DND-41 (cell line): ENCODE measurements at regions not wholly inside any gene's neighbourhood (a gene's known extent, or its start where the extent isn't known, plus 50 kb on each side); places are given as distances from the start of the nearest gene placed in this dataset.

ENCODE experiments used
- EZH2 ChIP-seq: IDR thresholded peaks from 3 replicates; pipeline ENCODE4 v1.6.1; 2012; ENCODE audit warnings: borderline replicate concordance, low read depth, mild to moderate bottlenecking, moderate library complexity, low read length, inconsistent platforms; ENCODE audit not compliant: severe bottlenecking
- TF ChIP-seq, protein P1 (sequence below): IDR thresholded peaks from 2 replicates; pipeline ENCODE4 v1.5.1; 2012; ENCODE audit warnings: borderline replicate concordance, low read length, moderate library complexity, mild to moderate bottlenecking; ENCODE audit not compliant: poor library complexity, severe bottlenecking; ENCODE audit errors: extremely low read depth

DNA sequence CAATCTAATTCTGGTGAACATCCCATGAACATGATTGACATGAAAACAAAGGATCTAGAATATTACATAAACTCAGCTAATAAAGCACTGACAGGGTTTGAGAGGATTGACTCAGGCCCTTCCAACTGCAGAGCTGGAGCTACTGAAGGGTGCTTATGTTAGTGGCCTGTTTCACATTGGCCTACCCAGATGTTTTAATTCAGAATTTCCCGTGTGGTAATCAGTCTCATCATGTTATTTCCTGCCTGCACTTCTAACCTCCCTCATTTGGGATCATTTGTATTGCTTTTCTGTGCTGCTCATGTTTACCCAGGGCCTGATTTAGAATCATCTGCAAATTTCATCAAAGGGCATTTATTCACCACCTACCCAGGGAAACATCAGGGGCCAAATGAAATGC lies 270.3 kb downstream of the PLPP3 start:
- TF ChIP-seq EZH2: no peak
- TF ChIP-seq, protein P1, sequence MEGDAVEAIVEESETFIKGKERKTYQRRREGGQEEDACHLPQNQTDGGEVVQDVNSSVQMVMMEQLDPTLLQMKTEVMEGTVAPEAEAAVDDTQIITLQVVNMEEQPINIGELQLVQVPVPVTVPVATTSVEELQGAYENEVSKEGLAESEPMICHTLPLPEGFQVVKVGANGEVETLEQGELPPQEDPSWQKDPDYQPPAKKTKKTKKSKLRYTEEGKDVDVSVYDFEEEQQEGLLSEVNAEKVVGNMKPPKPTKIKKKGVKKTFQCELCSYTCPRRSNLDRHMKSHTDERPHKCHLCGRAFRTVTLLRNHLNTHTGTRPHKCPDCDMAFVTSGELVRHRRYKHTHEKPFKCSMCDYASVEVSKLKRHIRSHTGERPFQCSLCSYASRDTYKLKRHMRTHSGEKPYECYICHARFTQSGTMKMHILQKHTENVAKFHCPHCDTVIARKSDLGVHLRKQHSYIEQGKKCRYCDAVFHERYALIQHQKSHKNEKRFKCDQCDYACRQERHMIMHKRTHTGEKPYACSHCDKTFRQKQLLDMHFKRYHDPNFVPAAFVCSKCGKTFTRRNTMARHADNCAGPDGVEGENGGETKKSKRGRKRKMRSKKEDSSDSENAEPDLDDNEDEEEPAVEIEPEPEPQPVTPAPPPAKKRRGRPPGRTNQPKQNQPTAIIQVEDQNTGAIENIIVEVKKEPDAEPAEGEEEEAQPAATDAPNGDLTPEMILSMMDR: no peak
